ENCODE measurements at regions not wholly inside any gene's neighbourhood (a gene's known extent, or its start where the extent isn't known, plus 50 kb on each side); places are given as distances from the start of the nearest gene placed in this dataset.

- Mint-ChIP-seq H3K9me3 (no peaks in the 10 kb centered on the region), H3K4me3 (no peak overlapping the region), H3K36me3 (ENCODE audit: low read depth) (no peaks in the 10 kb centered on the region), H3K27ac (peak overlapping the region in 2 of 3 experiments; percentile 8 to 63), H3K27me3 (ENCODE audit: low read depth) (no peaks in the 10 kb centered on the region), H3K4me1 (peaks cover 49% of the 10 kb centered on the region)
- no peak for TF ChIP-seq CTCF (IDR thresholded peaks at IDR 0.05; ENCODE audit: unreplicated experiment in 3 of 3)
Measured at GRCh38 chr17:43334738-43335402, 63.9 kb upstream of the ARL4D start.

- TF ChIP-seq CTCF (IDR thresholded peaks at IDR 0.05; ENCODE audit: unreplicated experiment in 3 of 3), result no peak
- Mint-ChIP-seq H3K9me3 (no peaks in the 10 kb centered on the region), H3K27ac (no peak overlapping the region), H3K27me3 (ENCODE audit: low read depth) (no peaks in the 10 kb centered on the region), H3K4me1 (peaks cover 57% of the 10 kb centered on the region), H3K36me3 (ENCODE audit: low read depth) (no peaks in the 10 kb centered on the region), H3K4me3 (no peak overlapping the region)
Measured at GRCh38 chr17:43333433-43333943, 65.3 kb upstream of the ARL4D start.

- no peak overlapping the region for H3K4me3 Mint-ChIP-seq
- TF ChIP-seq CTCF (IDR thresholded peaks at IDR 0.05; ENCODE audit: unreplicated experiment in 3 of 3), result no peak
- no peaks in the 10 kb centered on the region for H3K9me3 Mint-ChIP-seq
- H3K4me1 Mint-ChIP-seq, result peaks cover 70% of the 10 kb centered on the region
- H3K27me3 Mint-ChIP-seq (ENCODE audit: low read depth), result no peaks in the 10 kb centered on the region
- H3K27ac Mint-ChIP-seq, result no peak overlapping the region
- no peaks in the 10 kb centered on the region for H3K36me3 Mint-ChIP-seq (ENCODE audit: low read depth)
Measured at GRCh38 chr17:43332230-43332629, 66.6 kb upstream of the ARL4D start.

GRCh38 chr17:43330876-43331639 is 67.7 kb upstream of the ARL4D start:
- no peak overlapping the region for H3K4me3 Mint-ChIP-seq
- no peaks in the 10 kb centered on the region for H3K36me3 Mint-ChIP-seq (ENCODE audit: low read depth)
- H3K4me1 Mint-ChIP-seq, result peaks cover 76% of the 10 kb centered on the region
- no peak overlapping the region for H3K27ac Mint-ChIP-seq
- H3K27me3 Mint-ChIP-seq (ENCODE audit: low read depth), result no peaks in the 10 kb centered on the region
- no peaks in the 10 kb centered on the region for H3K9me3 Mint-ChIP-seq
- TF ChIP-seq CTCF (IDR thresholded peaks at IDR 0.05; ENCODE audit: unreplicated experiment in 3 of 3), result no peak

GRCh38 chr17:43329183-43329582 is 69.6 kb upstream of the ARL4D start:
- Mint-ChIP-seq H3K4me1 (peaks cover 64% of the 10 kb centered on the region), H3K4me3 (no peak overlapping the region), H3K27ac (no peak overlapping the region), H3K27me3 (ENCODE audit: low read depth) (no peaks in the 10 kb centered on the region), H3K36me3 (ENCODE audit: low read depth) (no peaks in the 10 kb centered on the region), H3K9me3 (no peaks in the 10 kb centered on the region)
- TF ChIP-seq CTCF (IDR thresholded peaks at IDR 0.05; ENCODE audit: unreplicated experiment in 3 of 3), result no peak
